KMS-11 (cell line): ENCODE measurements at regions not wholly inside any gene's neighbourhood (a gene's known extent, or its start where the extent isn't known, plus 50 kb on each side); places are given as distances from the start of the nearest gene placed in this dataset.

Source experiments
- H2AFZ ChIP-seq: fragments of 200-600 bp; sonication (generic); 2 replicates; pipeline ENCODE4 v1.6.1; 2016; ENCODE audit warnings: antibody characterized with exemption, mixed run types, low read depth
- H3K27ac ChIP-seq: fragments of 200-600 bp; sonication (generic); 2 replicates; pipeline ENCODE4 v1.6.1; 2016; ENCODE audit warnings: mild to moderate bottlenecking, mixed run types
- H3K27me3 ChIP-seq: fragments of 200-600 bp; sonication (generic); 2 replicates; pipeline ENCODE4 v1.6.1; 2017; ENCODE audit warnings: mild to moderate bottlenecking, low read depth, mixed run types, moderate library complexity; ENCODE audit not compliant: insufficient read depth
- H3K36me3 ChIP-seq: fragments of 200-600 bp; sonication (generic); 2 replicates; pipeline ENCODE4 v1.6.1; 2017; ENCODE audit warnings: mild to moderate bottlenecking, mixed run types; ENCODE audit not compliant: insufficient read depth
- H3K4me1 ChIP-seq: fragments of 200-600 bp; sonication (generic); 2 replicates; pipeline ENCODE4 v1.6.1; 2016; ENCODE audit warnings: mild to moderate bottlenecking, low read depth, mixed run types; ENCODE audit not compliant: poor library complexity, severe bottlenecking
- H3K4me2 ChIP-seq: fragments of 200-600 bp; sonication (generic); 2 replicates; pipeline ENCODE4 v1.7.0; 2016; ENCODE audit warnings: mild to moderate bottlenecking, mixed run types
- H3K4me3 ChIP-seq: fragments of 200-600 bp; sonication (generic); IDR thresholded peaks from 2 replicates; pipeline ENCODE4 v1.6.1; 2017; ENCODE audit warnings: low read depth, low read length, mixed read lengths; ENCODE audit not compliant: insufficient read depth
- H3K79me2 ChIP-seq: fragments of 200-600 bp; sonication (generic); 2 replicates; pipeline ENCODE4 v1.6.1; 2016; ENCODE audit warnings: low read depth, mixed run types; ENCODE audit not compliant: insufficient read depth
- H3K9ac ChIP-seq: fragments of 200-600 bp; sonication (generic); 2 replicates; pipeline ENCODE4 v1.6.1; 2016; ENCODE audit warnings: mild to moderate bottlenecking, mixed run types
- H4K20me1 ChIP-seq: fragments of 200-600 bp; sonication (generic); 2 replicates; pipeline ENCODE4 v1.6.1; 2016; ENCODE audit warnings: mild to moderate bottlenecking, mixed run types; ENCODE audit not compliant: insufficient read depth
- CTCF ChIP-seq: fragments of 200-600 bp; sonication (generic); conservative IDR thresholded peaks from 2 replicates; pipeline ENCODE4 v1.6.1; 2017; ENCODE audit warnings: low read depth, mild to moderate bottlenecking, antibody characterized with exemption, low read length, moderate library complexity, mixed read lengths

GRCh38 chr10:9043466-9043865 is 989.0 kb downstream of the GATA3 start:
- no peaks in the 10 kb centered on the region for H3K27me3 ChIP-seq
- H3K4me3 ChIP-seq, result no peak overlapping the region
- H3K4me2 ChIP-seq, result no peak overlapping the region
- no peak overlapping the region for H3K27ac ChIP-seq
- H4K20me1 ChIP-seq, result no peaks in the 10 kb centered on the region
- no peak overlapping the region for H3K9ac ChIP-seq
- H2AFZ ChIP-seq, result no peak overlapping the region
- no peaks in the 10 kb centered on the region for H3K36me3 ChIP-seq
- no peaks in the 10 kb centered on the region for H3K4me1 ChIP-seq
- no peak for TF ChIP-seq CTCF
- no peaks in the 10 kb centered on the region for H3K79me2 ChIP-seq

GRCh38 chr10:9045311-9045710 is 990.8 kb downstream of the GATA3 start:
- Histone ChIP-seq H3K27me3 (no peaks in the 10 kb centered on the region), H2AFZ (no peak overlapping the region), H3K36me3 (no peaks in the 10 kb centered on the region), H4K20me1 (no peaks in the 10 kb centered on the region), H3K27ac (no peak overlapping the region), H3K4me2 (no peak overlapping the region), H3K4me3 (no peak overlapping the region), H3K4me1 (no peaks in the 10 kb centered on the region), H3K9ac (no peak overlapping the region), H3K79me2 (no peaks in the 10 kb centered on the region)
- no peak for TF ChIP-seq CTCF

- H3K9ac ChIP-seq, result no peak overlapping the region
- H3K27me3 ChIP-seq, result no peaks in the 10 kb centered on the region
- no peaks in the 10 kb centered on the region for H3K36me3 ChIP-seq
- no peak overlapping the region for H3K27ac ChIP-seq
- H4K20me1 ChIP-seq, result no peaks in the 10 kb centered on the region; the same call in 1 of the 2 replicates
- H3K4me1 ChIP-seq, result no peaks in the 10 kb centered on the region
- H3K4me3 ChIP-seq, result no peak overlapping the region
- TF ChIP-seq CTCF, result no peak
- H3K79me2 ChIP-seq, result no peaks in the 10 kb centered on the region
- H3K4me2 ChIP-seq, result no peak overlapping the region
- no peak overlapping the region for H2AFZ ChIP-seq
Measured at GRCh38 chr10:9051328-9051974, 997.0 kb downstream of the GATA3 start.

- no peak overlapping the region for H3K4me3 ChIP-seq
- no peak overlapping the region for H3K9ac ChIP-seq
- H2AFZ ChIP-seq, result no peak overlapping the region
- no peak overlapping the region for H3K4me2 ChIP-seq
- TF ChIP-seq CTCF, result no peak
- no peaks in the 10 kb centered on the region for H3K36me3 ChIP-seq
- H3K27ac ChIP-seq, result no peak overlapping the region
- no peaks in the 10 kb centered on the region for H3K27me3 ChIP-seq
- no peaks in the 10 kb centered on the region for H3K79me2 ChIP-seq
- no peaks in the 10 kb centered on the region for H3K4me1 ChIP-seq
- no peaks in the 10 kb centered on the region; the same call in 1 of the 2 replicates for H4K20me1 ChIP-seq
Measured at GRCh38 chr10:9052767-9053166, 998.3 kb downstream of the GATA3 start.
